WTC11 (cell line): ENCODE measurements at regions not wholly inside any gene's neighbourhood (a gene's known extent, or its start where the extent isn't known, plus 50 kb on each side); places are given as distances from the start of the nearest gene placed in this dataset.

ENCODE experiments used
- ATAC-seq: fragments of 200-7000 bp; cut with Tn5 transposase; 2 replicates; pipeline ENCODE4 v1.10.0; 2021; ENCODE audit warnings: mild to moderate bottlenecking, moderate library complexity
- CTCF ChIA-PET: fragments of 300-600 bp; sonication (Branson Sonifier 250); formaldehyde crosslinking; loops from one replicate; lab custom pipeline; 2021; ENCODE audit warnings: antibody characterized with exemption; lab: Charles Lee
- POLR2A ChIA-PET: fragments of 350-600 bp; sonication (Branson Sonifier 250); formaldehyde crosslinking; loops from one replicate; lab custom pipeline; 2021; ENCODE audit warnings: antibody characterized with exemption; lab: Charles Lee
- DNase-seq: peaks from one replicate; pipeline ENCODE4 v3.0.0; 2021; ENCODE audit warnings: low spot score
- H3K27ac Mint-ChIP-seq: 2 replicates; pipeline ENCODE4 v1.8.0; 2021; ENCODE audit warnings: mixed read lengths
- H3K27me3 Mint-ChIP-seq: 2 replicates; pipeline ENCODE4 v1.8.0; 2021; ENCODE audit warnings: low read depth, mild to moderate bottlenecking, moderate library complexity, mixed read lengths
- H3K36me3 Mint-ChIP-seq: 2 replicates; pipeline ENCODE4 v1.8.0; 2021; ENCODE audit warnings: mixed read lengths
- H3K4me1 Mint-ChIP-seq: 2 replicates; pipeline ENCODE4 v1.8.0; 2022; ENCODE audit warnings: mixed read lengths
- H3K4me3 Mint-ChIP-seq: 2 replicates; pipeline ENCODE4 v1.8.0; 2021; ENCODE audit warnings: mild to moderate bottlenecking, moderate library complexity, mixed read lengths
- H3K9me3 Mint-ChIP-seq: 2 replicates; pipeline ENCODE4 v1.8.0; 2021; ENCODE audit warnings: mixed read lengths
- AR ChIP-seq: fragments of 250-450 bp; sonication (Bioruptor Pico); IDR thresholded peaks from 2 replicates; pipeline ENCODE4 v1.9.0; 2021; ENCODE audit warnings: mild to moderate bottlenecking
- ATF3 ChIP-seq: sonication (generic); formaldehyde crosslinking; conservative IDR thresholded peaks from 2 replicates; pipeline ENCODE4 v1.8.1; 2022; ENCODE audit warnings: mild to moderate bottlenecking, missing genetic modification reagents
- CDX4 ChIP-seq: fragments of 250-450 bp; sonication (Bioruptor Pico); IDR thresholded peaks from 2 replicates; pipeline ENCODE4 v1.9.0; 2021; ENCODE audit warnings: moderate library complexity, mild to moderate bottlenecking, inconsistent platforms, borderline replicate concordance
- CREM ChIP-seq: sonication (generic); formaldehyde crosslinking; IDR thresholded peaks from 2 replicates; pipeline ENCODE4 v1.8.1; 2022; ENCODE audit warnings: mild to moderate bottlenecking, missing genetic modification reagents, moderate library complexity
- E2F1 ChIP-seq: sonication (generic); formaldehyde crosslinking; IDR thresholded peaks from 2 replicates; pipeline ENCODE4 v1.8.0; 2022; ENCODE audit warnings: mild to moderate bottlenecking, missing genetic modification reagents
- ETV6 ChIP-seq: sonication (generic); formaldehyde crosslinking; IDR thresholded peaks from 2 replicates; pipeline ENCODE4 v1.8.1; 2022; ENCODE audit warnings: mild to moderate bottlenecking, missing genetic modification reagents
- IRF2 ChIP-seq: sonication (generic); formaldehyde crosslinking; IDR thresholded peaks from 2 replicates; pipeline ENCODE4 v1.8.0; 2022; ENCODE audit warnings: low read depth, missing genetic modification reagents, borderline replicate concordance
- JUN ChIP-seq: sonication (generic); formaldehyde crosslinking; IDR thresholded peaks from 2 replicates; pipeline ENCODE4 v1.8.0; 2023; ENCODE audit warnings: mild to moderate bottlenecking, missing genetic modification reagents
- KAT7 ChIP-seq: sonication (generic); formaldehyde crosslinking; IDR thresholded peaks from 2 replicates; pipeline ENCODE4 v1.8.1; 2023; ENCODE audit warnings: missing genetic modification reagents, mild to moderate bottlenecking, borderline replicate concordance
- NFYB ChIP-seq: sonication (generic); formaldehyde crosslinking; conservative IDR thresholded peaks from 2 replicates; pipeline ENCODE4 v1.8.0; 2022; ENCODE audit warnings: low read depth, missing genetic modification reagents
- NR1H2 ChIP-seq: sonication (generic); formaldehyde crosslinking; IDR thresholded peaks from 2 replicates; pipeline ENCODE4 v1.9.0; 2021; ENCODE audit warnings: mild to moderate bottlenecking, moderate library complexity, missing genetic modification reagents
- NR2C2 ChIP-seq: sonication (generic); formaldehyde crosslinking; IDR thresholded peaks from 2 replicates; pipeline ENCODE4 v1.8.0; 2022; ENCODE audit warnings: mild to moderate bottlenecking, missing genetic modification reagents
- SP1 ChIP-seq: sonication (generic); formaldehyde crosslinking; conservative IDR thresholded peaks from 2 replicates; pipeline ENCODE4 v1.8.1; 2022; ENCODE audit warnings: missing genetic modification reagents
- TCF7 ChIP-seq: sonication (generic); formaldehyde crosslinking; IDR thresholded peaks from 2 replicates; pipeline ENCODE4 v1.8.0; 2022; ENCODE audit warnings: mild to moderate bottlenecking, low read depth, missing genetic modification reagents, moderate library complexity
- ZNF121 ChIP-seq: sonication (generic); formaldehyde crosslinking; IDR thresholded peaks from 2 replicates; pipeline ENCODE4 v1.8.0; 2023; ENCODE audit warnings: missing genetic modification reagents
- ZNF219 ChIP-seq: sonication (generic); formaldehyde crosslinking; IDR thresholded peaks from 2 replicates; pipeline ENCODE4 v1.8.0; 2023; ENCODE audit warnings: missing genetic modification reagents, mild to moderate bottlenecking, borderline replicate concordance
- ZNF396 ChIP-seq: fragments of 250-450 bp; sonication (Bioruptor Pico); IDR thresholded peaks from 2 replicates; pipeline ENCODE4 v1.8.0; 2021; ENCODE audit warnings: mild to moderate bottlenecking, moderate library complexity, borderline replicate concordance
- ZNF416 ChIP-seq: fragments of 250-450 bp; sonication (Bioruptor Pico); IDR thresholded peaks from 2 replicates; pipeline ENCODE4 v1.9.0; 2021; ENCODE audit warnings: mild to moderate bottlenecking, inconsistent platforms
- ZNF512 ChIP-seq: sonication (generic); formaldehyde crosslinking; IDR thresholded peaks from 2 replicates; pipeline ENCODE4 v1.8.1; 2022; ENCODE audit warnings: missing genetic modification reagents, borderline replicate concordance
- ZNF532 ChIP-seq: fragments of 250-450 bp; sonication (Bioruptor Pico); IDR thresholded peaks from 2 replicates; pipeline ENCODE4 v1.9.0; 2021; ENCODE audit warnings: mild to moderate bottlenecking, borderline replicate concordance
- TF ChIP-seq, protein P1 (sequence below): fragments of 200-600 bp; IDR thresholded peaks from 2 replicates; pipeline ENCODE4 v1.8.0; 2022; ENCODE audit warnings: antibody characterized with exemption
- TF ChIP-seq, protein P2 (sequence below): sonication (generic); formaldehyde crosslinking; IDR thresholded peaks from 2 replicates; pipeline ENCODE4 v1.8.1; 2022; ENCODE audit warnings: mild to moderate bottlenecking, missing genetic modification reagents, moderate library complexity, borderline replicate concordance

GRCh38 chr2:201968476-201968875 lies 65.2 kb upstream of the FZD7 start (continued):
- no peak for TF ChIP-seq E2F1 (CRISPR knock-in tag)
- no peak for TF ChIP-seq ATF3
- TF ChIP-seq ZNF396 (CRISPR knock-in tag): no peak
- TF ChIP-seq, protein P1, sequence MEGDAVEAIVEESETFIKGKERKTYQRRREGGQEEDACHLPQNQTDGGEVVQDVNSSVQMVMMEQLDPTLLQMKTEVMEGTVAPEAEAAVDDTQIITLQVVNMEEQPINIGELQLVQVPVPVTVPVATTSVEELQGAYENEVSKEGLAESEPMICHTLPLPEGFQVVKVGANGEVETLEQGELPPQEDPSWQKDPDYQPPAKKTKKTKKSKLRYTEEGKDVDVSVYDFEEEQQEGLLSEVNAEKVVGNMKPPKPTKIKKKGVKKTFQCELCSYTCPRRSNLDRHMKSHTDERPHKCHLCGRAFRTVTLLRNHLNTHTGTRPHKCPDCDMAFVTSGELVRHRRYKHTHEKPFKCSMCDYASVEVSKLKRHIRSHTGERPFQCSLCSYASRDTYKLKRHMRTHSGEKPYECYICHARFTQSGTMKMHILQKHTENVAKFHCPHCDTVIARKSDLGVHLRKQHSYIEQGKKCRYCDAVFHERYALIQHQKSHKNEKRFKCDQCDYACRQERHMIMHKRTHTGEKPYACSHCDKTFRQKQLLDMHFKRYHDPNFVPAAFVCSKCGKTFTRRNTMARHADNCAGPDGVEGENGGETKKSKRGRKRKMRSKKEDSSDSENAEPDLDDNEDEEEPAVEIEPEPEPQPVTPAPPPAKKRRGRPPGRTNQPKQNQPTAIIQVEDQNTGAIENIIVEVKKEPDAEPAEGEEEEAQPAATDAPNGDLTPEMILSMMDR: no peak
- TF ChIP-seq NFYB (CRISPR knock-in tag): no peak
- TF ChIP-seq TCF7 (CRISPR knock-in tag): no peak
- no peak for TF ChIP-seq CDX4 (CRISPR knock-in tag)
- no peak for TF ChIP-seq NR1H2 (CRISPR knock-in tag)
- no peak for TF ChIP-seq ZNF121
- TF ChIP-seq JUN (CRISPR knock-in tag): no peak
- TF ChIP-seq IRF2: no peak
- TF ChIP-seq ZNF219: no peak
- no peak for TF ChIP-seq AR
- TF ChIP-seq CREM (CRISPR knock-in tag): no peak

GRCh38 chr2:201969241-201969937 lies 64.3 kb upstream of the FZD7 start:
- POLR2A ChIA-PET: interaction anchor here (1.5 kb wide), 1 partner anchor 10 kb away, joined by 3 read pairs; no protein-coding TSS in a partner anchor
- no peak for DNase-seq
- Mint-ChIP-seq H3K36me3 (peaks cover 11% of the 10 kb centered on the region), H3K4me1 (peaks cover 80% of the 10 kb centered on the region), H3K4me3 (no peak overlapping the region), H3K27me3 (no peaks in the 10 kb centered on the region), H3K27ac (peak overlapping the region; percentile 55), H3K9me3 (no peaks in the 10 kb centered on the region)
- ATAC-seq: no peak
- CTCF ChIA-PET: interaction anchor here (0.8 kb wide), 1 partner anchor 51 kb away, joined by 4 read pairs; no protein-coding TSS in a partner anchor
- TF ChIP-seq ZNF219: no peak
- no peak for TF ChIP-seq ETV6 (CRISPR knock-in tag)
- no peak for TF ChIP-seq ZNF512 (CRISPR knock-in tag)
- no peak for TF ChIP-seq KAT7
- TF ChIP-seq ATF3: no peak
- TF ChIP-seq ZNF416: no peak
- no peak for TF ChIP-seq NR2C2 (CRISPR knock-in tag)
- TF ChIP-seq ZNF532: no peak
- TF ChIP-seq ZNF396 (CRISPR knock-in tag): no peak
- TF ChIP-seq, protein P2, sequence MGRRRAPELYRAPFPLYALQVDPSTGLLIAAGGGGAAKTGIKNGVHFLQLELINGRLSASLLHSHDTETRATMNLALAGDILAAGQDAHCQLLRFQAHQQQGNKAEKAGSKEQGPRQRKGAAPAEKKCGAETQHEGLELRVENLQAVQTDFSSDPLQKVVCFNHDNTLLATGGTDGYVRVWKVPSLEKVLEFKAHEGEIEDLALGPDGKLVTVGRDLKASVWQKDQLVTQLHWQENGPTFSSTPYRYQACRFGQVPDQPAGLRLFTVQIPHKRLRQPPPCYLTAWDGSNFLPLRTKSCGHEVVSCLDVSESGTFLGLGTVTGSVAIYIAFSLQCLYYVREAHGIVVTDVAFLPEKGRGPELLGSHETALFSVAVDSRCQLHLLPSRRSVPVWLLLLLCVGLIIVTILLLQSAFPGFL (CRISPR knock-in tag): no peak
- TF ChIP-seq SP1 (CRISPR knock-in tag): no peak
